ENCODE measurements at regions not wholly inside any gene's neighbourhood (a gene's known extent, or its start where the extent isn't known, plus 50 kb on each side); places are given as distances from the start of the nearest gene placed in this dataset.

GRCh38 chr5:68550015-68550414, 334.5 kb downstream of the PIK3R1 start:
- Histone ChIP-seq H3K4me3 (ENCODE audit: low read depth in 2 of 2, low read length in 1 of 2) (no peak overlapping the region), H3K27me3 (ENCODE audit: insufficient read depth) (no peaks in the 10 kb centered on the region), H3K9me2 (no peaks in the 10 kb centered on the region), H3K9ac (no peak overlapping the region), H3F3A (replicated peaks; ENCODE audit: insufficient read depth) (peaks cover 25% of the 10 kb centered on the region), H4K20me1 (ENCODE audit: insufficient read depth) (no peaks in the 10 kb centered on the region), H3K4me1 (ENCODE audit: control insufficient read depth in 1 of 2, insufficient read depth in 2 of 2, low read depth in 1 of 2, low read length in 1 of 2) (peaks cover 3 to 15% of the 10 kb centered on the region in 2 experiments), H3K79me2 (ENCODE audit: insufficient read depth) (no peaks in the 10 kb centered on the region), H3K4me2 (no peak overlapping the region; the same call in 1 of the 2 replicates), H3K27ac (ENCODE audit: low read depth in 2 of 2, low read length in 1 of 2) (peak overlapping the region in 1 of 2 experiments; percentile 60; a peak in 1 of 4 replicates), H3K9me3 (no peaks in the 10 kb centered on the region), H2AFZ (ENCODE audit: low read depth) (no peak overlapping the region), H3K36me3 (replicated peaks in 1 of 2; ENCODE audit: control insufficient read depth in 1 of 2, insufficient read depth in 2 of 2, low read length in 1 of 2) (no peaks in the 10 kb centered on the region)
- ChIA-PET POLR2A (no interaction called here), CTCF (no interaction called here)
- TF ChIP-seq, protein P1, sequence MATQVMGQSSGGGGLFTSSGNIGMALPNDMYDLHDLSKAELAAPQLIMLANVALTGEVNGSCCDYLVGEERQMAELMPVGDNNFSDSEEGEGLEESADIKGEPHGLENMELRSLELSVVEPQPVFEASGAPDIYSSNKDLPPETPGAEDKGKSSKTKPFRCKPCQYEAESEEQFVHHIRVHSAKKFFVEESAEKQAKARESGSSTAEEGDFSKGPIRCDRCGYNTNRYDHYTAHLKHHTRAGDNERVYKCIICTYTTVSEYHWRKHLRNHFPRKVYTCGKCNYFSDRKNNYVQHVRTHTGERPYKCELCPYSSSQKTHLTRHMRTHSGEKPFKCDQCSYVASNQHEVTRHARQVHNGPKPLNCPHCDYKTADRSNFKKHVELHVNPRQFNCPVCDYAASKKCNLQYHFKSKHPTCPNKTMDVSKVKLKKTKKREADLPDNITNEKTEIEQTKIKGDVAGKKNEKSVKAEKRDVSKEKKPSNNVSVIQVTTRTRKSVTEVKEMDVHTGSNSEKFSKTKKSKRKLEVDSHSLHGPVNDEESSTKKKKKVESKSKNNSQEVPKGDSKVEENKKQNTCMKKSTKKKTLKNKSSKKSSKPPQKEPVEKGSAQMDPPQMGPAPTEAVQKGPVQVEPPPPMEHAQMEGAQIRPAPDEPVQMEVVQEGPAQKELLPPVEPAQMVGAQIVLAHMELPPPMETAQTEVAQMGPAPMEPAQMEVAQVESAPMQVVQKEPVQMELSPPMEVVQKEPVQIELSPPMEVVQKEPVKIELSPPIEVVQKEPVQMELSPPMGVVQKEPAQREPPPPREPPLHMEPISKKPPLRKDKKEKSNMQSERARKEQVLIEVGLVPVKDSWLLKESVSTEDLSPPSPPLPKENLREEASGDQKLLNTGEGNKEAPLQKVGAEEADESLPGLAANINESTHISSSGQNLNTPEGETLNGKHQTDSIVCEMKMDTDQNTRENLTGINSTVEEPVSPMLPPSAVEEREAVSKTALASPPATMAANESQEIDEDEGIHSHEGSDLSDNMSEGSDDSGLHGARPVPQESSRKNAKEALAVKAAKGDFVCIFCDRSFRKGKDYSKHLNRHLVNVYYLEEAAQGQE (IDR thresholded peaks at IDR 0.05; ENCODE audit: low read depth, low read length), result no peak
- TF ChIP-seq RCOR1 (IDR thresholded peaks at IDR 0.05; ENCODE audit: low read length) (no peak), POLR2AphosphoS5 (IDR thresholded peaks at IDR 0.05; ENCODE audit: low read depth, low read length) (no peak), TEAD4 (IDR thresholded peaks at IDR 0.05; ENCODE audit: borderline replicate concordance, insufficient read depth) (no peak), SIN3A (IDR thresholded peaks at IDR 0.05; ENCODE audit: borderline replicate concordance, low read depth, low read length) (no peak), NFIC (IDR thresholded peaks at IDR 0.05; ENCODE audit: borderline replicate concordance) (no peak), CHD2 (IDR thresholded peaks at IDR 0.05; ENCODE audit: low read length, partially characterized antibody) (no peak), FOSL2 (IDR thresholded peaks at IDR 0.05; ENCODE audit: borderline replicate concordance, low read depth) (no peak), FOXJ3 (CRISPR knock-in tag; IDR thresholded peaks at IDR 0.05) (no peak), SMC3 (IDR thresholded peaks at IDR 0.05; ENCODE audit: low read depth, low read length) (no peak), MXI1 (IDR thresholded peaks at IDR 0.05; ENCODE audit: low read depth, low read length) (no peak), MAX (IDR thresholded peaks at IDR 0.05; ENCODE audit: low read depth) (no peak), RAD21 (IDR thresholded peaks at IDR 0.05; ENCODE audit: low read length) (no peak), FOXM1 (IDR thresholded peaks at IDR 0.05; ENCODE audit: low read depth) (no peak), TAF1 (IDR thresholded peaks at IDR 0.05; ENCODE audit: borderline replicate concordance, low read depth, low read length) (no peak), JUND (IDR thresholded peaks at IDR 0.05) (no peak), ELF1 (IDR thresholded peaks at IDR 0.05) (no peak), EP300 (IDR thresholded peaks at IDR 0.05; ENCODE audit: borderline replicate concordance in 1 of 2, low read depth in 1 of 2, low read length in 1 of 2) (no peak), RXRA (IDR thresholded peaks at IDR 0.05; ENCODE audit: borderline replicate concordance, low read depth) (no peak)
- TF ChIP-seq, protein P2, sequence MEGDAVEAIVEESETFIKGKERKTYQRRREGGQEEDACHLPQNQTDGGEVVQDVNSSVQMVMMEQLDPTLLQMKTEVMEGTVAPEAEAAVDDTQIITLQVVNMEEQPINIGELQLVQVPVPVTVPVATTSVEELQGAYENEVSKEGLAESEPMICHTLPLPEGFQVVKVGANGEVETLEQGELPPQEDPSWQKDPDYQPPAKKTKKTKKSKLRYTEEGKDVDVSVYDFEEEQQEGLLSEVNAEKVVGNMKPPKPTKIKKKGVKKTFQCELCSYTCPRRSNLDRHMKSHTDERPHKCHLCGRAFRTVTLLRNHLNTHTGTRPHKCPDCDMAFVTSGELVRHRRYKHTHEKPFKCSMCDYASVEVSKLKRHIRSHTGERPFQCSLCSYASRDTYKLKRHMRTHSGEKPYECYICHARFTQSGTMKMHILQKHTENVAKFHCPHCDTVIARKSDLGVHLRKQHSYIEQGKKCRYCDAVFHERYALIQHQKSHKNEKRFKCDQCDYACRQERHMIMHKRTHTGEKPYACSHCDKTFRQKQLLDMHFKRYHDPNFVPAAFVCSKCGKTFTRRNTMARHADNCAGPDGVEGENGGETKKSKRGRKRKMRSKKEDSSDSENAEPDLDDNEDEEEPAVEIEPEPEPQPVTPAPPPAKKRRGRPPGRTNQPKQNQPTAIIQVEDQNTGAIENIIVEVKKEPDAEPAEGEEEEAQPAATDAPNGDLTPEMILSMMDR (IDR thresholded peaks at IDR 0.05), result no peak
- DNase-seq, result no peak
